ENCODE measurements at regions not wholly inside any gene's neighbourhood (a gene's known extent, or its start where the extent isn't known, plus 50 kb on each side); places are given as distances from the start of the nearest gene placed in this dataset.

GRCh38 chr3:82081351-82081750, 319.9 kb upstream of the GBE1 start (continued):
- no peak for TF ChIP-seq ETS1 (IDR thresholded peaks at IDR 0.05)
- TF ChIP-seq ZNF114 (CRISPR knock-in tag; IDR thresholded peaks at IDR 0.05), result no peak

- Histone ChIP-seq H3K27me3 (ENCODE audit: insufficient read depth) (no peaks in the 10 kb centered on the region), H3K27ac (ENCODE audit: low read depth) (no peak overlapping the region), H3K36me3 (ENCODE audit: insufficient read depth) (no peaks in the 10 kb centered on the region), H2AFZ (peak overlapping the region; percentile 77; the same call in 1 of the 2 replicates), H3K4me1 (ENCODE audit: insufficient read depth) (peaks cover 24% of the 10 kb centered on the region), H4K20me1 (replicated peaks; ENCODE audit: insufficient read depth) (no peaks in the 10 kb centered on the region), H3K4me2 (no peak overlapping the region), H3K9me2 (ENCODE audit: insufficient read depth) (no peaks in the 10 kb centered on the region), H3K4me3 (no peak overlapping the region), H3K79me2 (replicated peaks; ENCODE audit: insufficient read depth) (no peaks in the 10 kb centered on the region), H3F3A (replicated peaks; ENCODE audit: low read depth) (no peaks in the 10 kb centered on the region)
- H3K27ac Mint-ChIP-seq, result peak overlapping the region; percentile 73
- TF ChIP-seq REST (IDR thresholded peaks at IDR 0.05; ENCODE audit: unreplicated experiment) (no peak), ZNF462 (CRISPR knock-in tag; IDR thresholded peaks at IDR 0.05) (no peak), CREB1 (CRISPR knock-in tag; IDR thresholded peaks at IDR 0.05; ENCODE audit: low read depth) (no peak), STAT1 (IDR thresholded peaks at IDR 0.05; ENCODE audit: unreplicated experiment) (no peak), CTCF (conservative IDR thresholded peaks at IDR 0.05; ENCODE audit: low read depth in 2 of 2) (no peak), ETS1 (IDR thresholded peaks at IDR 0.05) (no peak), JUNB (IDR thresholded peaks at IDR 0.05; ENCODE audit: unreplicated experiment) (no peak), ZNF114 (CRISPR knock-in tag; IDR thresholded peaks at IDR 0.05) (no peak), EZH2 (IDR thresholded peaks at IDR 0.05; ENCODE audit: low read depth, unreplicated experiment) (no peak), ZNF331 (CRISPR knock-in tag; IDR thresholded peaks at IDR 0.05; ENCODE audit: low read depth) (no peak), NANOG (IDR thresholded peaks at IDR 0.05; ENCODE audit: borderline replicate concordance) (no peak), EZH2phosphoT487 (IDR thresholded peaks at IDR 0.05; ENCODE audit: unreplicated experiment) (no peak)
- ATAC-seq (no peak), DNase-seq (ENCODE audit: low spot score) (no peak)
- H3K27me3 Mint-ChIP-seq (ENCODE audit: insufficient read depth, low read depth, poor library complexity), result no peaks in the 10 kb centered on the region
- H3K36me3 Mint-ChIP-seq (ENCODE audit: low read depth), result no peaks in the 10 kb centered on the region
- H3K9me3 Mint-ChIP-seq, result no peaks in the 10 kb centered on the region
- H3K4me1 Mint-ChIP-seq, result peaks cover 35% of the 10 kb centered on the region
- no peak overlapping the region for H3K4me3 Mint-ChIP-seq
Observed at GRCh38 chr3:82080792-82081191, 319.3 kb upstream of the GBE1 start.
